ENCODE measurements at regions not wholly inside any gene's neighbourhood (a gene's known extent, or its start where the extent isn't known, plus 50 kb on each side); places are given as distances from the start of the nearest gene placed in this dataset.

DNA sequence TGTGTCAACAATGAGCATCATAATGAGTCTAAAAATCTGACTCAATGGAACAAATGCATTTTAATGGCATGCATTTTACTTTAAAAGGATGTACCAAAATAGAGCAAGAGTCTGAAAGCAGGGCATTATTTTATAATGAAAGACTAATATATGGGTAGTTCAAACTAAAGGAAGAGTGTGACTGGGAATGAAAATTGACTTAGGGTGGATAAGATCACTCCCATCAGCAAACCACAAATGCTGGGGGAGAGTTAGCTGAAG lies 114.7 kb downstream of the SOX4 start:
- TF ChIP-seq, protein P1, sequence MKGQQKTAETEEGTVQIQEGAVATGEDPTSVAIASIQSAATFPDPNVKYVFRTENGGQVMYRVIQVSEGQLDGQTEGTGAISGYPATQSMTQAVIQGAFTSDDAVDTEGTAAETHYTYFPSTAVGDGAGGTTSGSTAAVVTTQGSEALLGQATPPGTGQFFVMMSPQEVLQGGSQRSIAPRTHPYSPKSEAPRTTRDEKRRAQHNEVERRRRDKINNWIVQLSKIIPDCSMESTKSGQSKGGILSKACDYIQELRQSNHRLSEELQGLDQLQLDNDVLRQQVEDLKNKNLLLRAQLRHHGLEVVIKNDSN (IDR thresholded peaks at IDR 0.05), result no peak
- TF ChIP-seq RAD21 (IDR thresholded peaks at IDR 0.05; ENCODE audit: low read depth) (no peak), TCF12 (IDR thresholded peaks at IDR 0.05; ENCODE audit: low read depth) (no peak), YY1 (IDR thresholded peaks at IDR 0.05; ENCODE audit: low read depth) (no peak), ZBTB7A (IDR thresholded peaks at IDR 0.05; ENCODE audit: low read depth) (no peak), EP300 (IDR thresholded peaks at IDR 0.05; ENCODE audit: borderline replicate concordance) (no peak), EGR1 (IDR thresholded peaks at IDR 0.05) (no peak), CEBPB (IDR thresholded peaks at IDR 0.05) (no peak), FOXM1 (IDR thresholded peaks at IDR 0.05; ENCODE audit: borderline replicate concordance, low read depth) (no peak), CREB1 (IDR thresholded peaks at IDR 0.05; ENCODE audit: low read depth) (no peak), TAF1 (IDR thresholded peaks at IDR 0.05; ENCODE audit: low read depth) (no peak), TEAD4 (IDR thresholded peaks at IDR 0.05) (no peak)
- TF ChIP-seq, protein P2, sequence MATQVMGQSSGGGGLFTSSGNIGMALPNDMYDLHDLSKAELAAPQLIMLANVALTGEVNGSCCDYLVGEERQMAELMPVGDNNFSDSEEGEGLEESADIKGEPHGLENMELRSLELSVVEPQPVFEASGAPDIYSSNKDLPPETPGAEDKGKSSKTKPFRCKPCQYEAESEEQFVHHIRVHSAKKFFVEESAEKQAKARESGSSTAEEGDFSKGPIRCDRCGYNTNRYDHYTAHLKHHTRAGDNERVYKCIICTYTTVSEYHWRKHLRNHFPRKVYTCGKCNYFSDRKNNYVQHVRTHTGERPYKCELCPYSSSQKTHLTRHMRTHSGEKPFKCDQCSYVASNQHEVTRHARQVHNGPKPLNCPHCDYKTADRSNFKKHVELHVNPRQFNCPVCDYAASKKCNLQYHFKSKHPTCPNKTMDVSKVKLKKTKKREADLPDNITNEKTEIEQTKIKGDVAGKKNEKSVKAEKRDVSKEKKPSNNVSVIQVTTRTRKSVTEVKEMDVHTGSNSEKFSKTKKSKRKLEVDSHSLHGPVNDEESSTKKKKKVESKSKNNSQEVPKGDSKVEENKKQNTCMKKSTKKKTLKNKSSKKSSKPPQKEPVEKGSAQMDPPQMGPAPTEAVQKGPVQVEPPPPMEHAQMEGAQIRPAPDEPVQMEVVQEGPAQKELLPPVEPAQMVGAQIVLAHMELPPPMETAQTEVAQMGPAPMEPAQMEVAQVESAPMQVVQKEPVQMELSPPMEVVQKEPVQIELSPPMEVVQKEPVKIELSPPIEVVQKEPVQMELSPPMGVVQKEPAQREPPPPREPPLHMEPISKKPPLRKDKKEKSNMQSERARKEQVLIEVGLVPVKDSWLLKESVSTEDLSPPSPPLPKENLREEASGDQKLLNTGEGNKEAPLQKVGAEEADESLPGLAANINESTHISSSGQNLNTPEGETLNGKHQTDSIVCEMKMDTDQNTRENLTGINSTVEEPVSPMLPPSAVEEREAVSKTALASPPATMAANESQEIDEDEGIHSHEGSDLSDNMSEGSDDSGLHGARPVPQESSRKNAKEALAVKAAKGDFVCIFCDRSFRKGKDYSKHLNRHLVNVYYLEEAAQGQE (IDR thresholded peaks at IDR 0.05; ENCODE audit: low read depth), result no peak
- TF ChIP-seq, protein P3, sequence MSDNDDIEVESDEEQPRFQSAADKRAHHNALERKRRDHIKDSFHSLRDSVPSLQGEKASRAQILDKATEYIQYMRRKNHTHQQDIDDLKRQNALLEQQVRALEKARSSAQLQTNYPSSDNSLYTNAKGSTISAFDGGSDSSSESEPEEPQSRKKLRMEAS (IDR thresholded peaks at IDR 0.05), result no peak
